Right renal pelvis (tissue), 4 donors: ENCODE measurements at regions not wholly inside any gene's neighbourhood (a gene's known extent, or its start where the extent isn't known, plus 50 kb on each side); places are given as distances from the start of the nearest gene placed in this dataset.
"Not testable (repeated sequence)": the region's sequence is repeated elsewhere in the genome, so short reads cannot be mapped to it uniquely, and the experiment has no call there.

ENCODE experiments used
- DNase-seq, 4 donors: peaks; one replicate each; pipeline ENCODE4 v3.0.0-alpha.2; 2013; ENCODE audit warnings: low read depth in 4 of 4, low spot score in 3 of 4, missing footprints in 1 of 4

DNA sequence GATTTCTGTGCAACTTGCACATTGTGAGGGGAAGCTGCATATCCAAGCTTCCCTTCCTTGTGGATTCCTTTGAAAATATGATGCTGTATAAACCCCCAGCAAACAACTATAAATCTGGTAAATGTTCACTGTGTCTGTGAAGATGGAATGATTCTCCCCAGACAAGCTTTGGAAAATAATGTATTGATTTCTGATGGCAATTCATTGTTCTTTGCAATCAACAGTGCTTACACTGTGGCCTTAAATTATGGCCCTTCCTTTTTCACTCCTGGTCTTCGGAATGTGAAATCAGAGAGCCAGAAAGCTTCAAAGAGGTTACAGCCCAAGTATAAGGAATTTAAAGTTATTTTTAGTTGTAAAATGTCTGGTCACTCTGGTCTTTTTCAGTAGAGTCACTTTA, 308.8 kb downstream of the CBLN4 start:
- no peak for DNase-seq

DNA sequence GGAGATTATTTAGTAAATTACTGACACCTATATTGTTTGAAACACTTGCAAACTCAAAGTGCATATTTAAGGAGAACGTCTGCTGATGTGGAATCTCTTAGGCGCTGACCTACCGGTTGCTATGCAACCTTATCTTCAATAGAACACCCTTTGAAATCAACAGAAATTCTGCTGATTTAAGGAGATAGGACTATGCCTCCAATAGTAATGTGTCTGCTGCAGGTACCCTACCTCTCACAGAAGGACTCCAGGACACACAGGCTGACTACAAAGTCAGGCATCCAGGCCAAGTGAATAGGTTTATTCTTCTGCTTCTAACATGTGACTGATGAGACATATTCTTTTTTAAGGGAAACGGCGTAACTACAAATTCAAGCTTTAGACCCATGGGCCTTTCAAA, 311.7 kb downstream of the CBLN4 start:
- no peak for DNase-seq

DNA sequence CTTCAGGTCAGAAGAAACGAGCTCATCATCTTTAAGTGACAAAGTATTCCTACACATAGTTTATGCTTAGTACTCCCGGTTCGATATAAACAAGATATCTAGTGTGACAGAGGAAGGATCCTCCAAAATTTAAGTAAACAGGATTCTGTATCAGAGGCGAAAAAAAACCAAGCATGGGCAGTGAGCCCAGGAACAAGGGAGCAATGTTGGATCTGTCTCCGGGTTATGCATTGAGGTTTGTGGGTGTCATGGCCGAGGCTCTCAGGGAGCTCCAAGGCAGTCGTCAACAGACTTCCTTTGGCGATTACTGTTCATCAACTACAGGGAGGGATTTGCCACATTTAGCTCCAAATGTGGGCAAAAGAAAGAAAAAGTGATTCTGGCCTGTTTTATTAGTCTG, 319.5 kb downstream of the CBLN4 start:
- no peak for DNase-seq

DNA sequence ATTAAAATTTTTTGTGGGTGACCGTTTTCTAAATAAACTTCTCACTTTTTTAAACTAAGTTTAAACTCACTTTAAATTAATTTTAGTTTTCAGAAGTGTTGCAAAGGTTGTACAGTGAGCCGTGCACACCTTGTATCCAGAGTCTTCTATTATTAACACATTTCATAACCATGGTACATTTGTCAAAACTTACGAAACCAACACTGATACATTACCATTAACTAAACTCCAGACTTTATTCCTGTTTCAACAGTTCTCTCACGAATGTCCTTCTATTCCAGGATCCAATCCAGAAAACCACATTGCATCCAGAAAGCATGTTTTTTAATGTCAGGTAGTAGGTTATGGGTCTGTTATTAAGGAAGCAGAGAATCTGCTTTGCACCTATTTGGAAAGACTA, 319.9 kb downstream of the CBLN4 start:
- DNase-seq = no peak

DNA sequence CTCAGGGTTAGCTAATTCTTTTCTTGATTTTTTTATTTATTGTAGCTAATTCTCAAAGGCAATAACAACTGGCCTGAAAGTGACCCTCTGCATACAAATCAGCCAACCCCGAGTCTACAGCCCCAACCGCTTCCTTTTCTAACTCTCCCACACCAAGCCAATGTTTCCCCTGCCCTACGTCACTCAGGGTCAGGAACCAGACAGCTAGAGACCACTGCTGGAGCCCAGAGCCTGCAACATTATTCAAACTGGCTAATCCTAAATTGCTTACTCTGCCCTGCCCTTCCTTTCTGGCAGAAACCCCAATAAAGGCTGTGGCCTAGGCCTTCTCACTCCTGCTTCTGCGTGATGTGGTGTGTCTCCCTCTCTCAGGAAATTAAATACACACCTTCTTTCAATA, 320.7 kb downstream of the CBLN4 start:
- DNase-seq = peak in 1 of 4 donors; percentile 40

DNA sequence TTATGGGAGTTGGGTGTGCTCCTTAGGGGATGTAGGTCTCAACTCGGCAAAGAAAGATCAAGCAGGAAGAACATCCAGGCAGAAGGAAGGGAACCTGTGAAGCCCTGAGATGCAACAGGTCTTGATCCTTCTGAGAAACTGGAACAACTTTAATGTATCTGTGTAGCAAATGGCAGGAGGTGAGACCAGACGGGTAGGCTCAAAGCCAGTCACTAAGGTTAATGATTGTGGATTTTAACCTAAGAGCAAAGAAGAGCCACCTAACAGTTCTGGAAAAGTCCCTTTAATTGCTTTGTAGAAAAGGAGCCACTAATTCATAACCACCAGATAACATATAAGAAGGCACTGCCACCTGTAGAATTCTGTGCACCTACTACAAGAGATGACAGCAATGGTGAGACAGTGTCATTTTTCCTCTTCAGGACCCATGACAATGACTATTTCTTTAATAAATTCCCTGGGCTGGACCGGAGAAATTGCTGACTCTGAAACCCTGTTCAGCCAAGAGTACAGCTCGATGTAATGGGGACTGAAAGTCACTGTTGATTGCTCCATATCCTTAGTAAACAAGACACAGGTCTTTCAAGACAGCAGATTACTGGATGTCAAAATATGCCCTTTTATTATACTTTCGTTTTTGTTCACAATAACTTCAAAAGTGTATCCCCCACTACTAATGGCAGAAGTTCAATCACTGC, 326.2 kb downstream of the CBLN4 start:
- no peak for DNase-seq

DNA sequence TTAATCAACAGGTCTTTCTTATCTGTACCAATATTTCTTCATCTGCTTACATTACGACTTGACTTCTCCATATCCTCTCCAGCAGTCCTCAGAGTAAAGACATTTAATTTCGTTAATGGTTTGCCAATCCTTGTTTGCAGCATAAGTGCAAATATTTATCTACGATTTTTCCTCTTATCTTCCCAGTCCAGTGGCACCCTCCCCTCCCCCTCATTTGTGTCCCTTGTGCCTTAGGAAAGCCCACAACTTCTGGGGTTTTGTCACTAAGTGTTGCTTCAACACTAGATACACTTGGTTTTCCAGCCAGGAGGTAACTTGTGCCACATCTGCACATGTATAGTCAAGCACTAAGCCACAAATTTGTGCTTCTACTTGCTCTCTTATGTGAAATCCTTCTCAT, 327.2 kb downstream of the CBLN4 start:
- no peak for DNase-seq

DNA sequence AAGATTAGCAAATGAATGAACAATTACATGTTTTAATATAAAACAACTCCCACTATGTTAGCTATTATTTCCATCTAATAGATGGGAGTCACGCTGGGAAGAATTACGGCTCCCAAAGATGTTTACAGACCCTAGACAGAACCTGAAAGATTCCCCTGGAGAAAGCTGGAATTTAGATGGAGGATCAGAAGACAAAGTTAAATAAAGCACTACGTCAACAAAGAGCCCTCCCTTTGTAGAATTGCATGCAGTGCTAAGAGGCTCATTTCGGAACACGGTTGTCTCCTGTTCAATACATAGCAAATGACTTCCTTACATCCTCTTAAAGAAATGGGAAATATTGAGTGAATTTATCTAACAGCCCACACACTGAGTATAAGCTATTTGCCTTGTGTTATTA, 328.3 kb downstream of the CBLN4 start:
- no peak for DNase-seq

DNA sequence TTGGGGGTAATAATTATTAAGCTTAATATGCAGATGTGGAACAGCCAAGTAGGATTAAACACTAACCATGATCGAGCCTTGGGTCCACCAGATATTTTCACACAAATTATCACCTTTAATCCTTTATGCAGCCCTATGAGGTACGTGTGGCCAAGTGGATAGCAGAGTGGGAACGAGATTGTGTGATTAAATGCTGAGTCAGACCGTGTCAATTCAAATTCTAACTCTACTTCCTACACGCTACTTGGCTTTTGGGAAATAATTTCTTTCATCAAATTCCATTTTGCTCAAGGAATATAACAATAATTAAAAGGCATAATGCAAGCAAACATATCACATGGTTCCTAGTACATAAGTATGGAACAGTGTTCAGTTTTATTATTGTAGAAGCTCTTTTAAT, 329.2 kb downstream of the CBLN4 start:
- no peak for DNase-seq

DNA sequence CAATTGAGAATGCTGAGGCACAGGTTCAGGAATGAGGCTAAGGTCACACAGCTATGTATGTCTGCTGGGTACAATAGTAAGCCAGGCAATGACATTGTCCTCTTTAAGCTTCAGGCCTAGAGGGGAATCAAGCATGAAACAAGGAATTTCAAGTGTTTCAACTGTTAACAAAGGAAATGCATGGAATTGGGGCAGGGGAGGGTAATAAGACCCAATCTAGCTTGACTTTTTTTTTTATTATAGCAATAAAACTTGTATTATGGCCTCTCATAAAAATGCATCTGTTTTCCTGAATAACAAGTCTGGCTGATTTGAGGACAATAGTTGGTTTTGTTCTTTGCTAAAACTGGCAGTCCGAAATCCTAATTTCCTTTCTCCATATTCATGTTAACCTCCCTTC, 336.7 kb downstream of the CBLN4 start:
- DNase-seq = no peak

DNA sequence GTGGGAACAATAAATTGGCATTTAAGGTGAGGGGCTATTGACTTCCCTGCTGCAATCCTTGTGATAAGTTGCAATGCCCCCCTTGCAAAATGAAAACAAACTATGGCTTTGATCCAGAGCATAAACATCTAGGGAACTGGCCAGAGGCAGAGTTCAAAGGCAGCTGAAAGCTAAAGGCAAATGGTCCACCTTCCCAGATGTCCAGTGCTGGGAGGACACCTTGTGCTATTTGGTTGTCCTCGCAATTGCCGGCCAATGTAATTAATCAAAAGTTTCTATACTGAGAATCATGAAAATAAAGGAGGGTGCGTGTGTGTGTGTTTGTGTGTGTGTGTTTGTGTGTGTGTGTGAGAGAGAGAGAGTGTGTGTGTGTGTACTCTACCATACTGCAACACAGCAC, 337.4 kb downstream of the CBLN4 start:
- DNase-seq = no peak

DNA sequence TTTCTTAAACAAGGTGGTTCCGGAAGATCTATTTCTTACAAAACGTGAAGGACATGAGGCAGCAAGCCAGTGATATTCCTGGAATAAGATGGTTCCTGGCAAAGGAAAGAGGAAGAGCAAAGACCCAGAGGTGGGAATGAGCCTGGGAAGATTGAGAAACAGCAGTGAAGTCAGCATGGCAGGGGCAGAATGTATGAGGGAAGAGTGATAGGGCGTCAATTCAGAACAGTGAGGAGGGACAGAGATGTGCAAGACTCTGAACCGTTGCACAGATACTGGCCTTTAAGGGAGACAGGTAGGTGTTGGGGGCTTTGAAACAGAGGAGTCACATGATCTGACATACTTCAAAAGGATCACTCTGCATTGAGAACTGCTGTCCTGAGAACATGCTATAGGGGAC, 338.3 kb downstream of the CBLN4 start:
- no peak for DNase-seq

DNA sequence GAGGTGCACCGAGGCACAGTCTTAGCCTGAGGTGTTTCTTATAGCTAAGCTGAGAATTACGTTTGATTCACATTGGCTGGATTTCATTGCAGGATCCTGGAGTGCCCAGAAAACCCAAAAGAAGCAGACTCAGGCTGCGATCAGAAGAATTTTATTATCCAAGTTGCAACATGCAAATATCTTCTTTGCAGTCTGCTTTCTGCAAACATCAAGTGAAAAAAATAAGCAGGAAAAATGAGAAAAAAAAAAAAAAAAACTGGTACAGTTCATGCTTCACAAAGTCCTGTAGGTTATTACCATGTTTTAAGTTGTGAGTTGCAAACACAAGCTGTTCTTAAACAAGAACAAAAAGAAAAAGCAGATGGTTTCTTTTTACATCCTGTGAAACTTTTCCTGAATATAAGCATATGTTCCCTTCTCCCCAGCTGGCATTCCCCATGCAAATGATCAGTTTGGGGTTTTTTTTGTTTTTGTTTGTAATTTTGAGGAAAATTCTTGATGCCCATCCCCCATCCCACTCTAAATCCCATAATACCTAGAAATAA, 349.0 kb downstream of the CBLN4 start:
- no peak for DNase-seq

DNA sequence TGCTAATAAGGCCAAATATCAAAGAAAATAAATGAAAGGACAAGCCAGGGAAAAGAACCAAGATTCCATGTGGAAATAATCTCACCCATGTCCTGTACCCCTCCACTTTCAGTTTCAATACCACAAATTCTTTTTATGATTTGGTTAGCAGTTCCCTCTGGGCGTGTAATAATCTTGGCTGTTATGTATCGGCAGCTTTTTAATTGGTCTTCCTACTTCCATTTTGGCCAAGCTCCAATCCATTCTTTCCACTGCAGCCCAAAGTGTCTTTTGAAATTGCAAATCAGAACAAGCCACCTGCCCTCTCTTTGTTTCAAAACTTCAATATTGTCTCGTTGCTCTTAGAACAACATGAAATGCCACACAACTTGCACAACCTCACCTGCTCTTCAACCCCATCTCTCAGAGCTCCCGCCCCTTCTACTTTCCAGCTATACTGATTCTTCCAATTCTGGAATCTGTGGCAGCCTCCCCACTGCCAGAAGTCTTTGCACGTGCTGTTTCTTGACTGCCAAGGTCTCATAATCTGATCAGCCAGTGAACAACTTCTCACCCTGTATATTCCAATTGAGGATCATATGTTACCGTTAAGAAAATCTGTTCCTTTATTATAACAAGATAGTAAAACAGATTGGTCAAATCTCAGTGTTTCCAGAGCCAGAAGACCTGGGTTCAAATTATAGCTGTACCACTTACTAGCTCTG, 354.5 kb downstream of the CBLN4 start:
- no peak for DNase-seq

DNA sequence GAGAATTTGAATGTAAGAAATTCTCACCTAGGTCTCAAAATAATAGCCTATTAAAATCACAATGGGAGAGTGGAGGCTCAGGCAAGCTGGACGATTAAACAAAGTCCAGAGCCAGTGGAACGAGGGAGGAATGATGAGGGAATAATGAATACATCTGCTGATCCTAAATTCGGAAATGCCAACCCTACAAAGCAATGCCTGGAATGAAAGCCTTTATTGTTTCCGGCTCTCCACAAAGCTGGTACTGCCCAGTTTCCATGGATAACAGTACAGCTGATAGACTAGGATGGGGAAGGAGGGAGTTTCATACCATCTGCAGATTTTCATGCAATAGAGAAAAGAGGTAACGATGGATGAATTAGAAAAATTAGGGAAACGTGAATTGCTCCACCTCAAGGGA, 356.1 kb downstream of the CBLN4 start:
- DNase-seq = no peak

DNA sequence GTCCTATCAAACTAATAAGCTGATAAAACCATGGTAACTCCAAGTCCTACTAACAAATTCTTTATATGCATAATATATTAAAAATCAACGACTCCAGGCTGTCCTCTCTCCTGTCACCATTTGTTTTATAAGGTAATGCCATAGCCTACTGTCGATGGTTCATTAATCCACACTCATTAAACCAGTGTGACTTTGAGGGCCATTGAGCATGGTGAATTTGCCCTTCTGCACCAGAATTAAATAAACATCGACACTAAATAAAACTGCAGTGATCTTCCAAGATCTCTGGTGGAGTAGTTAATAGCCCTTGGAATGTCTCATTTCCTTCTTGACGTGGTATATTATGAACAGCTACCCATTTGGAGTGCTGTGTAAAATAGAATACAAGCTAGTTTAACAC, 358.5 kb downstream of the CBLN4 start:
- peak in 1 of 4 donors; percentile 29 for DNase-seq

DNA sequence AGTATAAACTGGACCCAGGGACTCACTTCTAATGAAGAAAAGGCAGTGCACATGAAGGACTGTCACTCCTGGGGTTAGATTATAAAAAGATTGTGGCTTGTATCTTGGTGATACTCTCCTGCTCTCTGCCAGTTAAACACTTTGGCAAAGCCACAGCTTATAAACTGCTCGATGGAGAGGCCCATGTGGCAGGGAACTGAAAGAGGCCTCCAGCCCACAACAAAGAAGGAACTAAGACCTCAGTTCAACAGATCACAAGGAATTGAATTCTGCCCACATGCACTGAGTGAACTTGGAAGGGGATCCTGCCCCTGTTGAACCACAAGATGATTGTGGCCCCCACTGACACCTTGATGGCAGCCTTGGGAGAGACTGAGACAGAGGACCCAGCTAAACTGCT, 363.8 kb downstream of the CBLN4 start:
- DNase-seq = no peak

DNA sequence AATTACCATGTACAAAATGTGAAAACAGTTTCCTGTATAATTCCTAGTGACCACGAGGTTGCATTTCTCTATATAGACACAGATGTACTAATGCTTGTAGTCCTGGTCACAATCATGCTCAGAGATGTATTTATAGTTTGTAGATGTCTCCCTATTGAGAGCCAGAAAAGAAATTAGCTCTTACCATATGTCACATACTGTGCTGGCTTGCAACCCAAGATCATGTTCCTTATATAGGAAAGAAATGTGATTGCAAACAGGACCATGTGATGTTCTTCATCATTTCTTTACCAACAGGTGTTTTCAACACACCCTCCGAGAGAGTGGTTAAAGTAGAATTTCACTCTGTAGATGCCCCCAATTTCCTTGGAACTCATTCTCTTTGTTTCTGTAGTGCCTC, 369.4 kb downstream of the CBLN4 start:
- DNase-seq = no peak

DNA sequence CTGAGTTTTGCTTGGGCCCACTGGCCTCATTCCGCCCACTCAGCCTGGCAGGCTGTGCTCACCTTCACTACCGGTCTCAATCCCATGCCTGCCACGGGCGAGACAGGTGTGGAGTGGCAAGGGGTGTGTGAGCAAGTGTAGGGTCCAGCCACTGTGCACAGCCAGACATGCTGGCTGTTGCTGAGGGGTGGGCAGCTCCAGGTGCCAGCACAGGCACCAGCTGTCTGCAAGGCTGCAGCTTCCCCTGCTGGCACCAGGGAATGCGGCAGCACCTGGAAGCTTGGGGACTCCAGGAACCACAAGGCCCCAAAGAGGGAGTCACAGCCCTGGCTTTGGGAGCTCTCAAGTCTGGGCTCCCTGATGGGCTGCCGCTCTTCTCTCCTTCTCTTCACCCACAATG, 372.7 kb downstream of the CBLN4 start:
- DNase-seq = no peak

DNA sequence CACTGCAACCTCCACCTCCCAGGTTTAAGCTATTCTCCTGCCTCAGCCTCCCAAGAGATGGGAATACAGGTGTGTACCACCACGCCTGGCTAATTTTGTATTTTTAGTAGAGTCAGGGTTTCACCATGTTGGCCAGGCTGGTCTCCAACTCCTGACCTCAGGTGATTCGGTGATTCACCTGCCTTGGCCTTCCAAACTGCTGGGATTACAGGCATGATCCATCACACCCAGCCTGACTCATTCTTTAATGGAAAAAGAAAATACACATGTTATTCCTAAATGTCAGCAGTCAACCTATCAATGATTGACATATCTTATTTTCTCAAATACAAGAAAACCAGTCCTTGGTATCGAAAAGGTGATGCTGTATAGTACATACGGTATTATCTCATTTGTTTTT, 376.2 kb downstream of the CBLN4 start:
- not testable (repeated sequence) for DNase-seq

DNA sequence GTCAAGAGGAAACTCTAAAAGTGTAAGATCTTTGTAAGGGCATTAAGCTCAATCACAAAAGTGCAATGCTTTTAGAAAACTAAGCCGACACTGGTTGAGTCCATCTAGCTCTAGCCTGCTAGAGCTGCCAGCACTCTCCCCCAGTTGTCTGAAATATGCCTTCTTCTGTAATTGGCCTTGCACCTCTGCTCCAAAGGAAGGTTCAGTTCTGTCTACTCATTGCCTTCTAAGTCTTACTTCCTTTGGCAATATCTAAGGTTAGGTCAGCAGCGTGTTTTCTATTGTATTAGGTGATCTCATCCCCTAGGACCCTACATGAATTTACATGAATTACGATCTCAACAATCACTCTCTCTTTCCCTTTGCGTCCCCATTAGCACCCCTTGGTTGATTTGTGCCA, 378.6 kb downstream of the CBLN4 start:
- DNase-seq = no peak

DNA sequence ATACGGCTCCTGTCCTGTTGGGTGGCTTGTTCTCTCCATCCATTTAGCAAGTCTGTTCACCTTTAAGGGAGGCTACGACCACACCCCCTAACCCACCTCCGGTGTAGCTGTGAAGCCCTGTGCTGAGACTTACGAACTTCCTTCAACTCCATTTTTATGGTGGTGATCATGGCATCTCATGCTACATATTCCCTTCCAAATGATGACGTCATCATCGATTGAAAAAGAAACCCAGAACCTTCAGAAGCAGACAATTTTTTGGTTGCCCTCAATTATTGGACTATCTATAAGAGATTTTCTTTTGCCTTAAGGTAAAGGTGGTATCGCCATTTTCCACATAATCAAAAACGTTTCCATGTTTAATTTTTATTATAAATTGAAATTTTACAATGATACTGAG, 389.0 kb downstream of the CBLN4 start:
- no peak for DNase-seq
